Right lobe of liver (tissue), 6 donors: ENCODE measurements at regions not wholly inside any gene's neighbourhood (a gene's known extent, or its start where the extent isn't known, plus 50 kb on each side); places are given as distances from the start of the nearest gene placed in this dataset.

Source experiments
- ATAC-seq, 4 donors: fragments of 200-7000 bp; cut with Tn5 transposase; one replicate each; pipeline ENCODE4 v1.9.1; 2020; ENCODE audit warnings: mild to moderate bottlenecking in 4 of 4, moderate library complexity in 4 of 4
- DNase-seq, 3 donors: peaks; one replicate each; pipeline ENCODE4 v3.0.0-alpha.2; 2020
- H3K27ac ChIP-seq, 3 donors: fragments of 200-600 bp; one replicate each; pipeline ENCODE4 v1.8.0; 2022
- H3K27me3 ChIP-seq, 2 donors: fragments of 200-600 bp; one replicate each; pipeline ENCODE4 v1.8.0; 2022
- H3K36me3 ChIP-seq, 4 donors: fragments of 200-600 bp; sonication (generic) in 1 of 4; one replicate each; pipeline versions ENCODE4 v1.5.1 to v1.8.0; 2017 to 2022; ENCODE audit warnings: control low read depth in 1 of 4
- H3K4me1 ChIP-seq, 4 donors: fragments of 200-600 bp; sonication (generic) in 1 of 4; one replicate each; pipeline versions ENCODE4 v1.5.1 to v1.8.0; 2017 to 2022; ENCODE audit warnings: control low read depth in 1 of 4
- H3K4me3 ChIP-seq, 3 donors: fragments of 200-600 bp; one replicate each; pipeline ENCODE4 v1.8.0; 2022
- H3K9me3 ChIP-seq, 4 donors: fragments of 200-600 bp; sonication (generic) in 1 of 4; one replicate each; pipeline versions ENCODE4 v1.5.1 to v1.8.0; 2017 to 2022; ENCODE audit warnings: control low read depth in 1 of 4
- POLR2A ChIP-seq: fragments of 450-650 bp; IDR thresholded peaks from one replicate; pipeline ENCODE4 v1.6.1; 2017; ENCODE audit warnings: antibody characterized with exemption, mild to moderate bottlenecking
- WGBS: methylation state at CpG from one replicate; pipeline ENCODE4 v1.1.6; 2018; ENCODE audit warnings: low coverage, low lambda C conversion rate; ENCODE audit not compliant: insufficient coverage; ENCODE audit errors: missing lambda C conversion rate; 5-methylcytosine and 5-hydroxymethylcytosine counted together
- intact Hi-C, 2 donors: fragments of 100-400 bp; cut with DNase I; formaldehyde crosslinking; loops; one replicate each; pipeline versions ENCODE4 v1.11.2 to v1.14.1; 2022
- TF ChIP-seq, protein P1 (sequence below), 4 donors: fragments of 200-600 bp in 3 of 4; fragments of 450-650 bp in 1 of 4; IDR thresholded peaks; one replicate each; pipeline versions ENCODE4 v1.5.1 to v1.8.0; 2016 to 2022; ENCODE audit warnings: antibody characterized with exemption in 4 of 4, mild to moderate bottlenecking in 2 of 4
- donor health status: DM: no; HTN: yes; CAD: no.
- donor health status: DM: no; HTN: no; CAD: no.
- donor health status: DM: no; HTN: no; CAD: no.
- donor health status: DM: no; HTN: yes; CAD: no.
- donor health status: DM: no; HTN: yes; CAD: no.

DNA sequence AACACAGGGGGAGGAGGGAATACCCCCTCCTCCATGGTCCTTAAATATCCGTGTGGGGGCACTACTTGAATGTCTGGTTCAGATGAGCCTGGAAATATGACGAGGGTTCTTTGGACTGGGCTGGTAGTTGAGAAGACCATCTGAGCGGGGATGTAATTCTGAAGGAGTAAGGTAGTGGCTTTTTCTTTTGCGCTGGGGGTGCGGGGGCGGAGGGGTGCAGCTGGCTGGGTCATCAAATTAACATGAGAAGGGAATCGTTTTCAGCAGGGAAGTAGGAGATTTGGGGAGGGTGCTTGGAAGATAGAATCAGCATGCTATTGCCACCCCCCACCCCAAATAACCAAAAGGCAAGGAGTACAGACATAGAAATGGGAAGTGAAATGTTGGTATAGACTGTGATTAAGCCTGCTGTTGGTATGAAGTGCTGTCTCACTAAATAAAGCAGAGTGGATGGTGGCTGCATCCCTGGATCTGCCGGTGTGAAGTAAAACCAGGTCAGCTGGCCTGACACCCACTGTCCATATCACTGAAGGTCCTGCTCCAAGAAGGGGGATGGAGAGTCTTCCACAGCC lies 121.9 kb upstream of the HSD17B12 start:
- Histone ChIP-seq H3K4me3 (no peak overlapping the region), H3K27me3 (no peaks in the 10 kb centered on the region), H3K9me3 (no peaks in the 10 kb centered on the region), H3K36me3 (no peaks in the 10 kb centered on the region), H3K27ac (no peak overlapping the region), H3K4me1 (peaks cover 0 to 6% (median 0%) of the 10 kb centered on the region in 4 donors)
- 13% methylated on average over 8 of the region's 8 CpGs for WGBS
- ATAC-seq: no peak
- TF ChIP-seq, protein P1, sequence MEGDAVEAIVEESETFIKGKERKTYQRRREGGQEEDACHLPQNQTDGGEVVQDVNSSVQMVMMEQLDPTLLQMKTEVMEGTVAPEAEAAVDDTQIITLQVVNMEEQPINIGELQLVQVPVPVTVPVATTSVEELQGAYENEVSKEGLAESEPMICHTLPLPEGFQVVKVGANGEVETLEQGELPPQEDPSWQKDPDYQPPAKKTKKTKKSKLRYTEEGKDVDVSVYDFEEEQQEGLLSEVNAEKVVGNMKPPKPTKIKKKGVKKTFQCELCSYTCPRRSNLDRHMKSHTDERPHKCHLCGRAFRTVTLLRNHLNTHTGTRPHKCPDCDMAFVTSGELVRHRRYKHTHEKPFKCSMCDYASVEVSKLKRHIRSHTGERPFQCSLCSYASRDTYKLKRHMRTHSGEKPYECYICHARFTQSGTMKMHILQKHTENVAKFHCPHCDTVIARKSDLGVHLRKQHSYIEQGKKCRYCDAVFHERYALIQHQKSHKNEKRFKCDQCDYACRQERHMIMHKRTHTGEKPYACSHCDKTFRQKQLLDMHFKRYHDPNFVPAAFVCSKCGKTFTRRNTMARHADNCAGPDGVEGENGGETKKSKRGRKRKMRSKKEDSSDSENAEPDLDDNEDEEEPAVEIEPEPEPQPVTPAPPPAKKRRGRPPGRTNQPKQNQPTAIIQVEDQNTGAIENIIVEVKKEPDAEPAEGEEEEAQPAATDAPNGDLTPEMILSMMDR (IDR thresholded peaks at IDR 0.05): no peak
- TF ChIP-seq POLR2A: no peak
- intact Hi-C loops: no loop called here
- DNase-seq: no peak

DNA sequence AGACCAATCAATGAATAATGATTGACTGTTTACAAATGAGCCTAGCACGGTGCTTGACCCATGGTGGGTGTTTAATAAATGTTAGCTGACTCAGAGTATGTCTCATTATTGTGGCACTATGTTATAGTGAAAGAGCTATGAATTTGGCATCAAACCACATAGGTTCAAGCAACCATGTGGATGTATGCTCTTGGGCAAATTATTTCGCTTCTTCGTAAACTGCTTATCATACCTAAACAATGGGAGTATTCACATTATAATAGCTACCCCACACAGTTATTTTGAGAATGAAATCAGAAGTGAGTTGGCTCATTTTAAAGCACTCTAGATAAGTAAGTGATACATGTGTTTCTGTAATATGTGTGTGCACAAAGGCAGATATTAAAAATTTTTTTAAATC lies 118.7 kb upstream of the HSD17B12 start:
- Histone ChIP-seq H3K4me3 (no peak overlapping the region), H3K27ac (no peak overlapping the region), H3K36me3 (no peaks in the 10 kb centered on the region), H3K27me3 (no peaks in the 10 kb centered on the region), H3K4me1 (no peaks in the 10 kb centered on the region), H3K9me3 (no peaks in the 10 kb centered on the region)
- intact Hi-C loops: no loop called here
- 62% methylated on average over 3 of the region's 3 CpGs for WGBS
- TF ChIP-seq, protein P1 (IDR thresholded peaks at IDR 0.05): no peak
- TF ChIP-seq POLR2A: no peak
- DNase-seq: no peak
- no peak for ATAC-seq

DNA sequence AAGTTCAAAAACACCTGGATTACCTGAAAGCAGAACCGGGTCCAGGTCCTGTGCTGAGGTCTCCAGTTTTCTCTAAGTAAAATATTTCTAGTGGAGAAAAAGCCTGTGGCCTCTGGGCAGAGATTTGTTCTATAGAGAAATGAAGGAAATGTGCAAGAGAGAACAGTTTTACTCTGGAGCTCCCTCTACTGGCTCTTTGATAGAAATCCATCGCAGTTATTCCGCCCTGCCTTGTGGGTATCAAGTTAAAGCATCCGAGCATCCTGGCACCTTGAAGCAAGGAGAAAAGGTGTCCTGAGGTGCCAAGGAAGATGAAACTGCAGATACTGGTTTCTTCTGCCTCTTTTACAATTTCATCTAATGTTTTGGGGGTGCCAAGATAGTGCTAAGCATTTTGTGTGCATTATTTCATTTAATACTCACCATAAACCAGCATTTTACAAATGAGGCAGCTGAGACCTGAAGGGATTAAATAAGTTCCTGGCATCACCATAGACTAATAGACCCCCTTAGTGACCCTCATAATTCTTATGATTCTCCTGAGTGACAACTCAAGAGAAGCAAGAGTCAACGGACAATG lies 113.1 kb upstream of the HSD17B12 start:
- intact Hi-C loops: no loop called here
- DNase-seq (no peak), ATAC-seq (peak; percentile 72 to 80 (median 76))
- no peaks in the 10 kb centered on the region for H3K9me3 ChIP-seq
- TF ChIP-seq POLR2A: no peak
- TF ChIP-seq, protein P1 (IDR thresholded peaks at IDR 0.05): peak; percentile 44 to 78 (median 72)
- H3K4me1 ChIP-seq: no peaks in the 10 kb centered on the region
- no peaks in the 10 kb centered on the region for H3K36me3 ChIP-seq
- no peak overlapping the region for H3K27ac ChIP-seq
- WGBS: 14% methylated on average over 5 of the region's 5 CpGs
- H3K4me3 ChIP-seq: no peak overlapping the region
- H3K27me3 ChIP-seq: no peaks in the 10 kb centered on the region

DNA sequence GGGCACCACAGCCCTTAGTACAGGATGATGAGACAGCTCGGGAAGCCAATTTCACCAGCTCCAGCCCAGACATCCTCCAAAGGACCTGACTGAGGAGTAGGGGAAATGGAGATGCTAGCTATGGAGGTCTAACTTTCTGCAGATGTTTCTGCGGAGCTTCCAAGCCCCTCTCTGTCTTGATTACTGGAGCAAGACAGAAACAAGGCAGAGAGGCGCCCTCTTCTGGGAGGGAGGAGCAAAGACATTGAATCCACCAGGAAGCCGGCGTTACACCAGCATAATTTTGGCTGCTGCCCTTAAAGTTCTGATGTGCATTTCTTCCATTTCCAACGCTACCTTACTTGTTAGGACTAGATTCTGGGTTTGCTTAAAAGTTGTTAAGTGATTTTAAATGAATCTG lies 107.3 kb upstream of the HSD17B12 start:
- DNase-seq: no peak
- Histone ChIP-seq H3K4me3 (no peak overlapping the region), H3K4me1 (peaks cover 0 to 6% (median 2%) of the 10 kb centered on the region in 4 donors), H3K36me3 (no peaks in the 10 kb centered on the region), H3K9me3 (no peaks in the 10 kb centered on the region), H3K27me3 (peaks cover 3 to 6% of the 10 kb centered on the region in 2 donors), H3K27ac (no peak overlapping the region)
- 7% methylated on average over 5 of the region's 6 CpGs for WGBS
- intact Hi-C loops: no loop called here
- TF ChIP-seq POLR2A: no peak
- TF ChIP-seq, protein P1 (IDR thresholded peaks at IDR 0.05): peak in 3 of 4 donors; percentile 20 to 42 (median 30)
- ATAC-seq: no peak
